H9 (cell line): ENCODE measurements at regions not wholly inside any gene's neighbourhood (a gene's known extent, or its start where the extent isn't known, plus 50 kb on each side); places are given as distances from the start of the nearest gene placed in this dataset.

Experiments
- DNase-seq: peaks from one replicate; pipeline ENCODE4 v3.0.0-alpha.2; 2017
- H2AFZ ChIP-seq: one replicate; pipeline ENCODE4 v1.6.1; 2013; ENCODE audit warnings: mild to moderate bottlenecking, low read length, control low read depth, moderate library complexity
- H2AK5ac ChIP-seq: 2 replicates; pipeline ENCODE4 v1.6.1; 2013; ENCODE audit warnings: low read length, control low read depth, mixed read lengths; ENCODE audit not compliant: insufficient read length
- H2BK120ac ChIP-seq: one replicate; pipeline ENCODE4 v1.6.1; 2013; ENCODE audit warnings: low read depth, mild to moderate bottlenecking, low read length, control low read depth, inconsistent platforms; ENCODE audit not compliant: poor library complexity, severe bottlenecking
- H2BK12ac ChIP-seq: 2 replicates; pipeline ENCODE4 v1.6.1; 2013; ENCODE audit warnings: low read length, control low read depth, mixed read lengths, low read depth; ENCODE audit not compliant: insufficient read length
- H2BK15ac ChIP-seq: 2 replicates; pipeline ENCODE4 v1.6.1; 2013; ENCODE audit warnings: low read depth, low read length, control low read depth
- H2BK20ac ChIP-seq: one replicate; pipeline ENCODE4 v1.6.1; 2013; ENCODE audit warnings: low read depth, mild to moderate bottlenecking, low read length, control low read depth, inconsistent platforms; ENCODE audit not compliant: poor library complexity, severe bottlenecking
- H2BK5ac ChIP-seq: 2 replicates; pipeline ENCODE4 v1.6.1; 2013; ENCODE audit warnings: low read length, control low read depth, mixed read lengths; ENCODE audit not compliant: insufficient read length
- H3K14ac ChIP-seq: 2 replicates; pipeline ENCODE4 v1.6.1; 2013; ENCODE audit warnings: low read length, control low read depth; ENCODE audit not compliant: insufficient read depth
- H3K18ac ChIP-seq: 2 replicates; pipeline ENCODE4 v1.6.1; 2013; ENCODE audit warnings: low read depth, mild to moderate bottlenecking, mixed read lengths, low read length, control low read depth; ENCODE audit not compliant: insufficient read length
- H3K23ac ChIP-seq: 2 replicates; pipeline ENCODE4 v1.6.1; 2013; ENCODE audit warnings: low read length, control low read depth, mixed read lengths, low read depth; ENCODE audit not compliant: insufficient read length
- H3K23me2 ChIP-seq: 2 replicates; pipeline ENCODE4 v1.6.1; 2013; ENCODE audit warnings: low read depth, mild to moderate bottlenecking, mixed read lengths, low read length, control low read depth; ENCODE audit not compliant: insufficient read length, poor library complexity, severe bottlenecking
- H3K27ac ChIP-seq: 2 replicates; pipeline ENCODE4 v1.5.1; 2013; ENCODE audit warnings: low read length, control low read depth, mixed read lengths, low read depth; ENCODE audit not compliant: insufficient read length
- H3K27me3 ChIP-seq: 2 replicates; pipeline ENCODE4 v1.6.1; 2013; ENCODE audit warnings: low read length, control low read depth, inconsistent platforms; ENCODE audit not compliant: insufficient read depth
- H3K4ac ChIP-seq: 2 replicates; pipeline ENCODE4 v1.6.1; 2013; ENCODE audit warnings: low read depth, mild to moderate bottlenecking, control low read depth, inconsistent platforms, low read length, moderate library complexity
- H3K4me1 ChIP-seq: 2 replicates; pipeline ENCODE4 v1.6.1; 2013; ENCODE audit warnings: low read length, control low read depth, inconsistent platforms; ENCODE audit not compliant: insufficient read depth
- H3K4me2 ChIP-seq: 2 replicates; pipeline ENCODE4 v1.6.1; 2013; ENCODE audit warnings: low read length, control low read depth, mixed read lengths; ENCODE audit not compliant: insufficient read length, insufficient read depth
- H3K56ac ChIP-seq: 2 replicates; pipeline ENCODE4 v1.6.1; 2013; ENCODE audit warnings: low read depth, mild to moderate bottlenecking, mixed read lengths, low read length, control low read depth; ENCODE audit not compliant: insufficient read length
- H3K79me1 ChIP-seq: 2 replicates; pipeline ENCODE4 v1.6.1; 2013; ENCODE audit warnings: low read depth, mild to moderate bottlenecking, moderate library complexity, low read length, control low read depth, inconsistent platforms; ENCODE audit not compliant: insufficient read depth, poor library complexity, severe bottlenecking
- H3K79me2 ChIP-seq: 2 replicates; pipeline ENCODE4 v1.6.1; 2013; ENCODE audit warnings: low read length, control low read depth, inconsistent platforms; ENCODE audit not compliant: insufficient read depth
- H3K9ac ChIP-seq: 2 replicates; pipeline ENCODE4 v1.6.1; 2013; ENCODE audit warnings: low read length, control low read depth, mixed read lengths; ENCODE audit not compliant: insufficient read length; ENCODE audit errors: extremely low read depth
- H3K9me3 ChIP-seq: one replicate; pipeline ENCODE4 v1.6.1; 2013; ENCODE audit warnings: low read depth, low read length, inconsistent platforms; ENCODE audit not compliant: control insufficient read depth
- H3T11ph ChIP-seq: one replicate; pipeline ENCODE4 v1.6.1; 2013; ENCODE audit warnings: mild to moderate bottlenecking, low read length, control low read depth, inconsistent platforms
- H4K20me1 ChIP-seq: one replicate; pipeline ENCODE4 v1.6.1; 2013; ENCODE audit not compliant: control insufficient read depth, insufficient read length, insufficient read depth
- H4K5ac ChIP-seq: 2 replicates; pipeline ENCODE4 v1.6.1; 2013; ENCODE audit warnings: low read depth, mild to moderate bottlenecking, mixed read lengths, low read length, control low read depth; ENCODE audit not compliant: insufficient read length
- H4K8ac ChIP-seq: replicated peaks from 2 replicates; pipeline ENCODE4 v1.6.1; 2013; ENCODE audit warnings: low read length, control low read depth, mixed read lengths, low read depth; ENCODE audit not compliant: insufficient read length
- H4K91ac ChIP-seq: 2 replicates; pipeline ENCODE4 v1.6.1; 2013; ENCODE audit warnings: low read depth, mild to moderate bottlenecking, moderate library complexity, mixed read lengths, low read length, control low read depth; ENCODE audit not compliant: insufficient read length
- H3K27ac Mint-ChIP-seq, 3 experiments: 2 replicates in 2 of 3; 3 replicates in 1 of 3; pipeline ENCODE4 v1.8.0; 2020 to 2021; ENCODE audit warnings: mixed read lengths in 3 of 3, mild to moderate bottlenecking in 1 of 3, moderate library complexity in 1 of 3
- H3K27me3 Mint-ChIP-seq: 2 replicates; pipeline ENCODE4 v1.8.0; 2021; ENCODE audit warnings: low read depth, mild to moderate bottlenecking, moderate library complexity, mixed read lengths
- H3K36me3 Mint-ChIP-seq, 3 experiments: 2 replicates in 2 of 3; 3 replicates in 1 of 3; pipeline ENCODE4 v1.8.0; 2020 to 2021; ENCODE audit warnings: low read depth in 3 of 3, mixed read lengths in 3 of 3; ENCODE audit not compliant: insufficient read depth in 1 of 3
- H3K4me1 Mint-ChIP-seq, 2 experiments: 2 replicates each; pipeline ENCODE4 v1.8.0; 2020; ENCODE audit warnings: mixed read lengths in 2 of 2
- H3K4me3 Mint-ChIP-seq, 2 experiments: 2 replicates in 1 of 2; 3 replicates in 1 of 2; pipeline ENCODE4 v1.8.0; 2020 to 2021; ENCODE audit warnings: mild to moderate bottlenecking in 2 of 2, mixed read lengths in 2 of 2, moderate library complexity in 1 of 2
- H3K9me3 Mint-ChIP-seq, 2 experiments: 2 replicates in 1 of 2; 3 replicates in 1 of 2; pipeline ENCODE4 v1.8.0; 2020; ENCODE audit warnings: mild to moderate bottlenecking in 2 of 2, mixed read lengths in 2 of 2, moderate library complexity in 1 of 2
- CTCF ChIP-seq: fragments of 200-600 bp; sonication (generic); conservative IDR thresholded peaks from 3 replicates; pipeline ENCODE4 v1.8.0; 2021; ENCODE audit warnings: antibody characterized with exemption, mild to moderate bottlenecking
- WGBS: extraction: QIAGEN DNeasy Blood & Tissue Kit; methylation state at CpG from one replicate; pipeline ENCODE4 v1.1.7; 2013; ENCODE audit warnings: missing lambda C conversion rate, low lambda C conversion rate, mixed read lengths; ENCODE audit not compliant: insufficient read length; ENCODE audit errors: extremely low coverage; 5-methylcytosine and 5-hydroxymethylcytosine counted together

GRCh38 chr21:18655931-18656330 lies 252.3 kb upstream of the TMPRSS15 start:
- WGBS: no CpG with 5 or more reads among the region's 3 CpGs
- H3K4me1 ChIP-seq: no peaks in the 10 kb centered on the region
- Mint-ChIP-seq H3K27ac (no peak overlapping the region), H3K4me3 (no peak overlapping the region), H3K9me3 (peaks cover 0 to 2% of the 10 kb centered on the region in 2 experiments; a peak in 1 of 5 replicates), H3K4me1 (no peaks in the 10 kb centered on the region), H3K36me3 (no peaks in the 10 kb centered on the region; a peak in 1 of 7 replicates), H3K27me3 (no peaks in the 10 kb centered on the region)
- H3K56ac ChIP-seq: no peak overlapping the region
- H2BK5ac ChIP-seq: no peak overlapping the region
- H2BK12ac ChIP-seq: no peak overlapping the region
- H3K9ac ChIP-seq: no peak overlapping the region
- no peaks in the 10 kb centered on the region for H4K20me1 ChIP-seq
- no peak overlapping the region for H4K8ac ChIP-seq
- no peaks in the 10 kb centered on the region for H3K23me2 ChIP-seq
- H3K14ac ChIP-seq: no peak overlapping the region
- H4K91ac ChIP-seq: no peak overlapping the region
- no peak overlapping the region for H2BK120ac ChIP-seq
- no peaks in the 10 kb centered on the region for H3K79me2 ChIP-seq
- no peak overlapping the region for H3K18ac ChIP-seq
- H3T11ph ChIP-seq: no peak overlapping the region
- no peak overlapping the region for H2AFZ ChIP-seq
- no peak overlapping the region for H4K5ac ChIP-seq
- H3K4ac ChIP-seq: no peak overlapping the region
- no peak overlapping the region for H3K23ac ChIP-seq
- no peak overlapping the region for H2BK20ac ChIP-seq
- no peak for DNase-seq
- H3K9me3 ChIP-seq: no peaks in the 10 kb centered on the region
- H3K27me3 ChIP-seq: no peaks in the 10 kb centered on the region
- H2BK15ac ChIP-seq: no peak overlapping the region
- no peak overlapping the region for H3K27ac ChIP-seq
- H2AK5ac ChIP-seq: no peak overlapping the region
- H3K4me2 ChIP-seq: no peak overlapping the region
- no peak for TF ChIP-seq CTCF
- H3K79me1 ChIP-seq: no peaks in the 10 kb centered on the region
